ENCODE measurements at regions not wholly inside any gene's neighbourhood (a gene's known extent, or its start where the extent isn't known, plus 50 kb on each side); places are given as distances from the start of the nearest gene placed in this dataset.

DNA sequence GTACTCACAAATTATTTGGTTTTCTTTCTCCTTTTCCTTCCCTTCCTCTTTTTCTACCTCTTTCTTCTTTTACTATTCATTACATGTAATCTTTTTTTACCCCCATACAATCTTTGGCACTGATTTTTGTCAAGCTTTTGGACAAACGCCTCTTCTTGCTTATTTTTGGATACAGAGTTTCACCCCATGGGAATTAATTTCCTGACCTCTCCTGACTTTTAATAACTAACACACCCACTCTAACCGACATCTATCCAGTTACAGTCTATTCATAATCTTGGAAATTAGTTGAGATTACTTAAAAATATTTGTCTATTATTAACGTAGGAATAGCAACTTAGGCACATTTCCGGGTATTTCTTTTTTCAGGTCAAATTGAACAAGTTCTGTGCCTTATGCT, 101.2 kb downstream of the HDGFL1 start:
- TF ChIP-seq, protein P1, sequence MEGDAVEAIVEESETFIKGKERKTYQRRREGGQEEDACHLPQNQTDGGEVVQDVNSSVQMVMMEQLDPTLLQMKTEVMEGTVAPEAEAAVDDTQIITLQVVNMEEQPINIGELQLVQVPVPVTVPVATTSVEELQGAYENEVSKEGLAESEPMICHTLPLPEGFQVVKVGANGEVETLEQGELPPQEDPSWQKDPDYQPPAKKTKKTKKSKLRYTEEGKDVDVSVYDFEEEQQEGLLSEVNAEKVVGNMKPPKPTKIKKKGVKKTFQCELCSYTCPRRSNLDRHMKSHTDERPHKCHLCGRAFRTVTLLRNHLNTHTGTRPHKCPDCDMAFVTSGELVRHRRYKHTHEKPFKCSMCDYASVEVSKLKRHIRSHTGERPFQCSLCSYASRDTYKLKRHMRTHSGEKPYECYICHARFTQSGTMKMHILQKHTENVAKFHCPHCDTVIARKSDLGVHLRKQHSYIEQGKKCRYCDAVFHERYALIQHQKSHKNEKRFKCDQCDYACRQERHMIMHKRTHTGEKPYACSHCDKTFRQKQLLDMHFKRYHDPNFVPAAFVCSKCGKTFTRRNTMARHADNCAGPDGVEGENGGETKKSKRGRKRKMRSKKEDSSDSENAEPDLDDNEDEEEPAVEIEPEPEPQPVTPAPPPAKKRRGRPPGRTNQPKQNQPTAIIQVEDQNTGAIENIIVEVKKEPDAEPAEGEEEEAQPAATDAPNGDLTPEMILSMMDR (IDR thresholded peaks at IDR 0.05) = no peak
- TF ChIP-seq, protein P2, sequence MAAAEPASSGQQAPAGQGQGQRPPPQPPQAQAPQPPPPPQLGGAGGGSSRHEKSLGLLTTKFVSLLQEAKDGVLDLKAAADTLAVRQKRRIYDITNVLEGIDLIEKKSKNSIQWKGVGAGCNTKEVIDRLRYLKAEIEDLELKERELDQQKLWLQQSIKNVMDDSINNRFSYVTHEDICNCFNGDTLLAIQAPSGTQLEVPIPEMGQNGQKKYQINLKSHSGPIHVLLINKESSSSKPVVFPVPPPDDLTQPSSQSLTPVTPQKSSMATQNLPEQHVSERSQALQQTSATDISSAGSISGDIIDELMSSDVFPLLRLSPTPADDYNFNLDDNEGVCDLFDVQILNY (CRISPR knock-in tag; IDR thresholded peaks at IDR 0.05) = no peak
- TF ChIP-seq, protein P3, sequence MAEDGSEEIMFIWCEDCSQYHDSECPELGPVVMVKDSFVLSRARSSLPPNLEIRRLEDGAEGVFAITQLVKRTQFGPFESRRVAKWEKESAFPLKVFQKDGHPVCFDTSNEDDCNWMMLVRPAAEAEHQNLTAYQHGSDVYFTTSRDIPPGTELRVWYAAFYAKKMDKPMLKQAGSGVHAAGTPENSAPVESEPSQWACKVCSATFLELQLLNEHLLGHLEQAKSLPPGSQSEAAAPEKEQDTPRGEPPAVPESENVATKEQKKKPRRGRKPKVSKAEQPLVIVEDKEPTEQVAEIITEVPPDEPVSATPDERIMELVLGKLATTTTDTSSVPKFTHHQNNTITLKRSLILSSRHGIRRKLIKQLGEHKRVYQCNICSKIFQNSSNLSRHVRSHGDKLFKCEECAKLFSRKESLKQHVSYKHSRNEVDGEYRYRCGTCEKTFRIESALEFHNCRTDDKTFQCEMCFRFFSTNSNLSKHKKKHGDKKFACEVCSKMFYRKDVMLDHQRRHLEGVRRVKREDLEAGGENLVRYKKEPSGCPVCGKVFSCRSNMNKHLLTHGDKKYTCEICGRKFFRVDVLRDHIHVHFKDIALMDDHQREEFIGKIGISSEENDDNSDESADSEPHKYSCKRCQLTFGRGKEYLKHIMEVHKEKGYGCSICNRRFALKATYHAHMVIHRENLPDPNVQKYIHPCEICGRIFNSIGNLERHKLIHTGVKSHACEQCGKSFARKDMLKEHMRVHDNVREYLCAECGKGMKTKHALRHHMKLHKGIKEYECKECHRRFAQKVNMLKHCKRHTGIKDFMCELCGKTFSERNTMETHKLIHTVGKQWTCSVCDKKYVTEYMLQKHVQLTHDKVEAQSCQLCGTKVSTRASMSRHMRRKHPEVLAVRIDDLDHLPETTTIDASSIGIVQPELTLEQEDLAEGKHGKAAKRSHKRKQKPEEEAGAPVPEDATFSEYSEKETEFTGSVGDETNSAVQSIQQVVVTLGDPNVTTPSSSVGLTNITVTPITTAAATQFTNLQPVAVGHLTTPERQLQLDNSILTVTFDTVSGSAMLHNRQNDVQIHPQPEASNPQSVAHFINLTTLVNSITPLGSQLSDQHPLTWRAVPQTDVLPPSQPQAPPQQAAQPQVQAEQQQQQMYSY (CRISPR knock-in tag; IDR thresholded peaks at IDR 0.05) = no peak
- TF ChIP-seq, protein P4, sequence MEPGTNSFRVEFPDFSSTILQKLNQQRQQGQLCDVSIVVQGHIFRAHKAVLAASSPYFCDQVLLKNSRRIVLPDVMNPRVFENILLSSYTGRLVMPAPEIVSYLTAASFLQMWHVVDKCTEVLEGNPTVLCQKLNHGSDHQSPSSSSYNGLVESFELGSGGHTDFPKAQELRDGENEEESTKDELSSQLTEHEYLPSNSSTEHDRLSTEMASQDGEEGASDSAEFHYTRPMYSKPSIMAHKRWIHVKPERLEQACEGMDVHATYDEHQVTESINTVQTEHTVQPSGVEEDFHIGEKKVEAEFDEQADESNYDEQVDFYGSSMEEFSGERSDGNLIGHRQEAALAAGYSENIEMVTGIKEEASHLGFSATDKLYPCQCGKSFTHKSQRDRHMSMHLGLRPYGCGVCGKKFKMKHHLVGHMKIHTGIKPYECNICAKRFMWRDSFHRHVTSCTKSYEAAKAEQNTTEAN (CRISPR knock-in tag; IDR thresholded peaks at IDR 0.05) = no peak
- no peak for TF ChIP-seq ESRRA (CRISPR knock-in tag; IDR thresholded peaks at IDR 0.05; ENCODE audit: borderline replicate concordance)
